ENCODE measurements at regions not wholly inside any gene's neighbourhood (a gene's known extent, or its start where the extent isn't known, plus 50 kb on each side); places are given as distances from the start of the nearest gene placed in this dataset.

- Histone ChIP-seq H3K27ac (ENCODE audit: low read length) (no peak overlapping the region), H3K4me1 (ENCODE audit: control insufficient read depth, insufficient read depth, low read length) (no peaks in the 10 kb centered on the region), H3K9me3 (ENCODE audit: control insufficient read depth, insufficient read depth, low read length) (no peaks in the 10 kb centered on the region), H3K4me3 (ENCODE audit: low read length) (no peak overlapping the region), H3K27me3 (ENCODE audit: control insufficient read depth, insufficient read depth, low read length) (no peaks in the 10 kb centered on the region), H3K36me3 (ENCODE audit: control insufficient read depth, insufficient read depth, low read length) (no peaks in the 10 kb centered on the region)
- peak; percentile 39 for DNase-seq (ENCODE audit: low read depth, low spot score)
- no CpG with 5 or more reads among the region's 6 CpGs for WGBS (ENCODE audit: insufficient coverage, insufficient read length)
Measured at GRCh38 chr16:54633943-54634362, 296.7 kb upstream of the IRX5 start.

GRCh38 chr16:54632322-54633220 lies 298.1 kb upstream of the IRX5 start:
- Histone ChIP-seq H3K4me3 (ENCODE audit: low read length) (no peak overlapping the region), H3K27ac (ENCODE audit: low read length) (no peak overlapping the region), H3K36me3 (ENCODE audit: control insufficient read depth, insufficient read depth, low read length) (no peaks in the 10 kb centered on the region), H3K9me3 (ENCODE audit: control insufficient read depth, insufficient read depth, low read length) (no peaks in the 10 kb centered on the region), H3K4me1 (ENCODE audit: control insufficient read depth, insufficient read depth, low read length) (no peaks in the 10 kb centered on the region), H3K27me3 (ENCODE audit: control insufficient read depth, insufficient read depth, low read length) (no peaks in the 10 kb centered on the region)
- no peak for DNase-seq (ENCODE audit: low read depth, low spot score)
- no CpG with 5 or more reads among the region's 13 CpGs for WGBS (ENCODE audit: insufficient coverage, insufficient read length)

GRCh38 chr16:54631782-54632181 lies 298.9 kb upstream of the IRX5 start:
- DNase-seq (ENCODE audit: low read depth, low spot score): no peak
- no CpG with 5 or more reads among the region's 4 CpGs for WGBS (ENCODE audit: insufficient coverage, insufficient read length)

GRCh38 chr16:54630284-54630967 lies 300.2 kb upstream of the IRX5 start:
- no peak for DNase-seq (ENCODE audit: low read depth, low spot score)
- Histone ChIP-seq H3K9me3 (ENCODE audit: control insufficient read depth, insufficient read depth, low read length) (no peaks in the 10 kb centered on the region), H3K36me3 (ENCODE audit: control insufficient read depth, insufficient read depth, low read length) (no peaks in the 10 kb centered on the region), H3K4me3 (ENCODE audit: low read length) (no peak overlapping the region), H3K27ac (ENCODE audit: low read length) (no peak overlapping the region), H3K4me1 (ENCODE audit: control insufficient read depth, insufficient read depth, low read length) (no peaks in the 10 kb centered on the region), H3K27me3 (ENCODE audit: control insufficient read depth, insufficient read depth, low read length) (no peaks in the 10 kb centered on the region)
- no CpG with 5 or more reads among the region's 4 CpGs for WGBS (ENCODE audit: insufficient coverage, insufficient read length)

More at GRCh38 chr16:54631782-54632181, 298.9 kb upstream of the IRX5 start:
- Histone ChIP-seq H3K27me3 (ENCODE audit: control insufficient read depth, insufficient read depth, low read length) (no peaks in the 10 kb centered on the region), H3K4me3 (ENCODE audit: low read length) (no peak overlapping the region), H3K9me3 (ENCODE audit: control insufficient read depth, insufficient read depth, low read length) (no peaks in the 10 kb centered on the region), H3K27ac (ENCODE audit: low read length) (no peak overlapping the region), H3K4me1 (ENCODE audit: control insufficient read depth, insufficient read depth, low read length) (no peaks in the 10 kb centered on the region), H3K36me3 (ENCODE audit: control insufficient read depth, insufficient read depth, low read length) (no peaks in the 10 kb centered on the region)

GRCh38 chr16:54628796-54629625 lies 301.7 kb upstream of the IRX5 start:
- no peak for DNase-seq (ENCODE audit: low read depth, low spot score)
- Histone ChIP-seq H3K27ac (ENCODE audit: low read length) (no peak overlapping the region), H3K4me3 (ENCODE audit: low read length) (no peak overlapping the region), H3K27me3 (ENCODE audit: control insufficient read depth, insufficient read depth, low read length) (no peaks in the 10 kb centered on the region), H3K9me3 (ENCODE audit: control insufficient read depth, insufficient read depth, low read length) (no peaks in the 10 kb centered on the region), H3K4me1 (ENCODE audit: control insufficient read depth, insufficient read depth, low read length) (no peaks in the 10 kb centered on the region), H3K36me3 (ENCODE audit: control insufficient read depth, insufficient read depth, low read length) (no peaks in the 10 kb centered on the region)
- WGBS (ENCODE audit: insufficient coverage, insufficient read length): no CpG with 5 or more reads among the region's 17 CpGs

GRCh38 chr16:54627616-54628015 lies 303.0 kb upstream of the IRX5 start:
- DNase-seq (ENCODE audit: low read depth, low spot score): no peak
- Histone ChIP-seq H3K27me3 (ENCODE audit: control insufficient read depth, insufficient read depth, low read length) (no peaks in the 10 kb centered on the region), H3K9me3 (ENCODE audit: control insufficient read depth, insufficient read depth, low read length) (no peaks in the 10 kb centered on the region), H3K4me3 (ENCODE audit: low read length) (no peak overlapping the region), H3K4me1 (ENCODE audit: control insufficient read depth, insufficient read depth, low read length) (no peaks in the 10 kb centered on the region), H3K27ac (ENCODE audit: low read length) (no peak overlapping the region), H3K36me3 (ENCODE audit: control insufficient read depth, insufficient read depth, low read length) (no peaks in the 10 kb centered on the region)
- WGBS (ENCODE audit: insufficient coverage, insufficient read length): no CpG with 5 or more reads among the region's 4 CpGs

- H3K4me3 ChIP-seq (ENCODE audit: low read length): no peak overlapping the region
- H3K36me3 ChIP-seq (ENCODE audit: control insufficient read depth, insufficient read depth, low read length): no peaks in the 10 kb centered on the region
- WGBS (ENCODE audit: insufficient coverage, insufficient read length): no CpG with 5 or more reads among the region's 7 CpGs
- no peaks in the 10 kb centered on the region for H3K4me1 ChIP-seq (ENCODE audit: control insufficient read depth, insufficient read depth, low read length)
- no peaks in the 10 kb centered on the region for H3K9me3 ChIP-seq (ENCODE audit: control insufficient read depth, insufficient read depth, low read length)
- H3K27ac ChIP-seq (ENCODE audit: low read length): no peak overlapping the region
- no peaks in the 10 kb centered on the region for H3K27me3 ChIP-seq (ENCODE audit: control insufficient read depth, insufficient read depth, low read length)
- no peak for DNase-seq (ENCODE audit: low read depth, low spot score)
Measured at GRCh38 chr16:54623636-54624035, 307.0 kb upstream of the IRX5 start.

GRCh38 chr16:54620197-54620596 lies 310.5 kb upstream of the IRX5 start:
- H3K4me3 ChIP-seq (ENCODE audit: low read length): no peak overlapping the region
- WGBS (ENCODE audit: insufficient coverage, insufficient read length): no CpG with 5 or more reads among the region's 3 CpGs
- H3K27ac ChIP-seq (ENCODE audit: low read length): no peak overlapping the region
- no peaks in the 10 kb centered on the region for H3K36me3 ChIP-seq (ENCODE audit: control insufficient read depth, insufficient read depth, low read length)
- H3K4me1 ChIP-seq (ENCODE audit: control insufficient read depth, insufficient read depth, low read length): no peaks in the 10 kb centered on the region
- H3K27me3 ChIP-seq (ENCODE audit: control insufficient read depth, insufficient read depth, low read length): no peaks in the 10 kb centered on the region
- H3K9me3 ChIP-seq (ENCODE audit: control insufficient read depth, insufficient read depth, low read length): no peaks in the 10 kb centered on the region
- no peak for DNase-seq (ENCODE audit: low read depth, low spot score)

GRCh38 chr16:54616610-54617009 lies 314.1 kb upstream of the IRX5 start:
- Histone ChIP-seq H3K36me3 (ENCODE audit: control insufficient read depth, insufficient read depth, low read length) (no peaks in the 10 kb centered on the region), H3K4me3 (ENCODE audit: low read length) (no peak overlapping the region), H3K27me3 (ENCODE audit: control insufficient read depth, insufficient read depth, low read length) (no peaks in the 10 kb centered on the region), H3K27ac (ENCODE audit: low read length) (no peak overlapping the region), H3K4me1 (ENCODE audit: control insufficient read depth, insufficient read depth, low read length) (no peaks in the 10 kb centered on the region), H3K9me3 (ENCODE audit: control insufficient read depth, insufficient read depth, low read length) (no peaks in the 10 kb centered on the region)
- WGBS (ENCODE audit: insufficient coverage, insufficient read length): no CpG with 5 or more reads among the region's 5 CpGs
- DNase-seq (ENCODE audit: low read depth, low spot score): no peak

- DNase-seq (ENCODE audit: low read depth, low spot score): no peak
- no peak overlapping the region for H3K4me3 ChIP-seq (ENCODE audit: low read length)
- H3K4me1 ChIP-seq (ENCODE audit: control insufficient read depth, insufficient read depth, low read length): no peaks in the 10 kb centered on the region
- no CpG with 5 or more reads among the region's 1 CpG for WGBS (ENCODE audit: insufficient coverage, insufficient read length)
- no peaks in the 10 kb centered on the region for H3K36me3 ChIP-seq (ENCODE audit: control insufficient read depth, insufficient read depth, low read length)
- no peaks in the 10 kb centered on the region for H3K9me3 ChIP-seq (ENCODE audit: control insufficient read depth, insufficient read depth, low read length)
- H3K27ac ChIP-seq (ENCODE audit: low read length): no peak overlapping the region
- H3K27me3 ChIP-seq (ENCODE audit: control insufficient read depth, insufficient read depth, low read length): no peaks in the 10 kb centered on the region
Measured at GRCh38 chr16:54605536-54606066, 319.0 kb upstream of the IRX3 start.

All from iPS DF 6.9 (cell line).